Glomerular endothelial cell (primary cell): ENCODE measurements at regions not wholly inside any gene's neighbourhood (a gene's known extent, or its start where the extent isn't known, plus 50 kb on each side); places are given as distances from the start of the nearest gene placed in this dataset.
"Not testable (repeated sequence)": the region's sequence is repeated elsewhere in the genome, so short reads cannot be mapped to it uniquely, and the experiment has no call there.

Experiments used
- DNase-seq: peaks from one replicate; pipeline ENCODE4 v3.0.0-alpha.2; 2011; ENCODE audit warnings: low read depth, low spot score; ENCODE audit errors: extremely low read depth

DNA sequence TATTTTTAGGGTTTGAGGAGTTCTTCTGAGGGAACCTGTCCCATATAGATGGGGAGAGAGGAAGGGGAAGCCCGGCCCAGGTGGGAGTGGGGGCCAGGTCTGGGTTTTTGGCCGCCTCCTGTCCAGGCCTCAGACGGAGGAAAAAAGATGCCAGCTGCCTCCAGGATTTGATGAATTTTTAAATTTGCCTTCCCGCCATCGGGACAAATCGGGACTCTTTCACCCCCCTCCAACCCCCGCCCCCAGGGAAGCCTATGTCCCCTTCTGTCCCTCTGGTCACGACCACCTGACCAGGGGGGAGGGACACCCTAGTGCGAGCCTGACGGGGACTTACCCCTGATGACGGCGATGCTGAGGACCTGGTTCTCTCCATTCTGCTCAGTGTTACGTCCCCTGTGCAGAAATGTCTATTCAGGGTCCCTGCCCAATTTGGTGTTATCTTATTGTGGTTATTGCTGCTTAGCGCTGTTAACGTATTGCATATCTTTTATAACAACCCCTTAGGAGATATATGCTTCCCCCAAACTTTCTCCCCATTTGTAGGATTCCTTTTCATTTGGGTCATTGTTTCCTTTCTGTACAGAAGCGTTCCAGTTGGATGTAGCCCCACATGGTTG, 115.9 kb upstream of the GRK3 start:
- DNase-seq: no peak

DNA sequence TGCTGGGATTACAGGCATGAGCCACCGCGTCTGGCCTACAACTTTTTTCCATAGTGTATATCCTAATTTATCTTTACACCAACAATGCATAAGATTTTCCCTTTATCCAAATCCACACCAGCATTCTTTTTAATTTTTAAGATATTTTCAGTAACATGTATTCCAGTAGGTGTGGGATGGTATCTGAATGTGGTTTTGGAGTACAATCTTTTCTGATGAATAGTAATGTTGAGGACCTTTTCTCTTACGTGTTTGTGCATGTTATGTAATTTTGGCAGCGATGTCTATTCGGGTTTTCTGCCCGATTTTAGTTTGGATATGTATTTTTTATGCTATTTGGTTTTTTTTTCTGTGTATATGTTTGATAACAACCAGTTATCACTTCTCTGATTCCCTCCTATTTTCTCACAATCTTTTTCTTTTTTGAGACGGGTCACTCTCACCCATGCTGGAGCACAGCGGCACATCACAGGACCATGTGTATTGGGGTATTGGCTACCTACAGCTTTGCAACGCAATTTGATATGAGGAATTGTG, 114.6 kb upstream of the GRK3 start:
- no peak for DNase-seq

DNA sequence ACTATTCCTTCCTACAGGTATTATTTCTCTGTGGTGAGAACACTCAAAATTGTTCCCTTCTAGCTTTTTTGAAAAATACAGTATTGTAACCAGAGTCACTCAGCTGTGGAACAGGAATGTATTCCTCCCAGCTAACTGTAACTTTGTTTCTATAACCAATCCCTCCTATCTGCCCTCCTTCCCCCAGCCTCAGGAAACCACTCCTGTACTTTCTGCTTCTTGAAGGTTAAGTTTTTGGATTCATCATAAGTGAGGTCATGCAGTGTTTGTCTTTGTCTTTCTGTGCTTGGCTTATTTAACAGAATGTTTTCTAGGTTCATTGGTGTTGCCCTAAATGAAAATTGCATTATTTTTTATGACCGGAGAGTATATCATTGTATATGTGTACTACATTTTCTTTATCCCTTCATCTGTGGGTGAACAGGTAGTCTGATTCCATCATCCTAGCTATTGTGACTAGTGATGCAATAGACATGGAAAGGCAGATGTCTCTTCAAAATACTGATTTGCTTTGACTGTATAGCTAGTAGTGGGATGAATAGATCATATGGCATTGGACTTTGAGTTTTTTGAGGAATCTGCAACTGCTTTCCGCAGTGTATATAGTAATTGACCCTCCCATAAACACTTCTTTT, 112.9 kb upstream of the GRK3 start:
- DNase-seq: no peak

GRCh38 chr22:25452116-25452700, 112.3 kb upstream of the GRK3 start:
- DNase-seq: no peak

DNA sequence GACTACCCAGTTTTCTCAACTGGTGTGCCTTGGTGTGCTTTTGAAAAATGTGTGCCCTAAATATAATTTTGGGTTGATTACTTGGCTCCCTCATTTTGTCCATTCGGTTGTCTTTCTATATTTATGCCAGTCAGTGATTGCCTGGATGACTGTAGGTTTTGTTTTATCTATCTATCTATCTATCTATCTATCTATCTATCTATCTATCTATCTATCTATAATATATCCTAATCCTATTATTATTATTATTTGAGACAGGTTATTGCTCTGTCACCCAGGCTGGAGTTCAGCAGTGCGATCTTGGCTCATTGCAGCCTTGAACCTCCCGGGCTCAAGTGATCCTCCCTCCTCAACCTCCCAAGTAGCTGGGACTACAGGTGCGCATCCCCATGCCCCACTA, 111.4 kb upstream of the GRK3 start:
- no peak for DNase-seq

GRCh38 chr22:25453557-25453956, 110.9 kb upstream of the GRK3 start:
- no peak for DNase-seq

GRCh38 chr22:25456300-25457043, 108.0 kb upstream of the GRK3 start:
- not testable (repeated sequence) for DNase-seq

- not testable (repeated sequence) for DNase-seq
Observed at GRCh38 chr22:25458631-25459030, 105.8 kb upstream of the GRK3 start.

DNA sequence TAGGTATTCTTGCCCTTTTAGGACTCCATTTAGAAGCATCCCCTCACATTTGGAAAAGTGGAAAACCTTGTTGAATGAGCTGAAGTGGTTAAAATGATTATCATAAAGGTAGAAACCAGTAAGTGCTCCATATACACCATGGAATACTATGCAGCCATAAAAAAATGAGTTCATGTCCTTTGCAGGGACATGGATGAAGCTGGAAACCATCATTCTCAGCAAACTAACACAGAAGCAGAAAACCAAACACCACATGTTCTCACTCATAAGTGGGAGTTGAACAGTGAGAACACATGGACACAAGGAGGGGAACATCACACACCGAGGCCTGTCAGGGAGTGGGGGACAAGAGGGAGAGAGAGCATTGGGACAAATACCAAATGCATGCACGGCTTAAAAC, 103.8 kb upstream of the GRK3 start:
- DNase-seq: not testable (repeated sequence)

DNA sequence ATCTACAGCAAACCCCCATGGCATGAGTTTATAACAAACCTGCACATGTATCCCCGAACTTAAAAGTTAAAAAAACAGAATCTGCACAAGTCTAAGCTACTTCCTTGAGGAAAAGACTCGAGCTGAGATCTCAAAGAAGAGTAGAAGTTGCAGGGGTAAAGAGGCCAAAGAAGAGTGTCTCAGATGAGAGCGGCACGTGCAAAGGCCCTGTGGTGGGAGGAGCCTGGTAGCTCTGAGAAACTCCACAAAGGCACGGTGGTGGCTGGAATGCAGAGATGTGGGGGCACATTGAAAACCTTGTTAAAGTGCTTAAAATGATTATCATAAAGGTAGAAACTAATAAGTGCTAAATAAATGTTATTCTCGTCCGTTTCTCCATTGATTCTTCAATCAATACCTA, 103.2 kb upstream of the GRK3 start:
- no peak for DNase-seq

- DNase-seq: not testable (repeated sequence)
Observed at GRCh38 chr22:25462474-25463346, 101.8 kb upstream of the GRK3 start.

DNA sequence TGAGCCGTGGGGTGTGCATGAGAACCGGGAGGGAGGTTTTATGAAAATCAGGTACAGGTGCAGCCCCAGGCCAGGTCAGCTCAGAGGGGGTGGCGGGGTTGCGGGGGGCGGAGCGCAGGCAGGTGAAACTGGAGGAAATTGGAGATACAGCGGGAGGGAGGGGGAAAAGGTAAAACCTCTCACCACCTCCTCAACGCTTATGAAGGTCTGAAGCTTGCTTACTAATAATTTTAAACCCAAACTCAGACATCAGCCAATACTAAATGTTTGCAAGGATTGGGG, 101.2 kb upstream of the GRK3 start:
- DNase-seq: not testable (repeated sequence)

DNA sequence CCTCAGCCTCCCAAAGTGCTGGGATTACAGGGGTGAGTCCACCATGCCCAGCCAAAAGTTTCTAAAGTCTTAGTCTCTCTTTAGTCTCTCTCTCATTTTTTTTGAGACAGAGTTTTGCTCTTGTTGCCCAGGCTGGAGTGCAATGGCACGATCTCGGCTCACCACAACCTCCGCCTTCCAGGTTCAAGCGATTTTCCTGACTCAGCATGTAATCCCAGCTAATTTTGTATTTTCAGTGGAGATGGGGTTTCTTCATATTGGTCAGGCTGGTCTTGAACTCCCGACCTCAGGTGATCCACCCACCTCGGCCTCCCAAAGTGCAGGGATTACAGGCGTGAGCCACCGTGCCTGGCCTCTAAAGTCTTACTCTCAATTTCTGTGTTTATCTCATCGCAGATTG, 100.1 kb upstream of the GRK3 start:
- not testable (repeated sequence) for DNase-seq

GRCh38 chr22:25465949-25466348, 98.5 kb upstream of the GRK3 start:
- no peak for DNase-seq

- DNase-seq: no peak
Observed at GRCh38 chr22:25472382-25472781, 92.1 kb upstream of the GRK3 start.

- DNase-seq: peak; percentile 42
Observed at GRCh38 chr22:25475257-25476022, 89.0 kb upstream of the GRK3 start.

DNA sequence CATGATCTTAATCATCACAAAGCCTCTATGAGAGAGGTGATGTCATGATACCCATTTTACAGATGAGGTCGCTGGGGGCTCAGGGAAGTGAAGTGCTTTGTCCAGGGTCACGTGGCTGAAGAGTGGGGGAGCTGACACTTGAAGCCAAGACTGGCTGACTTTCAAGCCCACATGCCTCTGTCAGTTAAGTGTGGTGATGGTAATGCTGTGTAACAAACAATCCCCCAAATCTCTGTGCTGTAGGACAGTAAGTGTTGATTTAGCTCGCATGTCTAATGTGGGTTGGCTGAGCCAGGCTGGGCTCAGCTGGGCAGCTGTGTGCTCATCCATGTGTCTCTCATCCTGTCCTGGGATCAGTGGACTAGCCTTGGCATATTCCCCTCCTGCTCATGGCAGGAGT, 87.1 kb upstream of the GRK3 start:
- no peak for DNase-seq

DNA sequence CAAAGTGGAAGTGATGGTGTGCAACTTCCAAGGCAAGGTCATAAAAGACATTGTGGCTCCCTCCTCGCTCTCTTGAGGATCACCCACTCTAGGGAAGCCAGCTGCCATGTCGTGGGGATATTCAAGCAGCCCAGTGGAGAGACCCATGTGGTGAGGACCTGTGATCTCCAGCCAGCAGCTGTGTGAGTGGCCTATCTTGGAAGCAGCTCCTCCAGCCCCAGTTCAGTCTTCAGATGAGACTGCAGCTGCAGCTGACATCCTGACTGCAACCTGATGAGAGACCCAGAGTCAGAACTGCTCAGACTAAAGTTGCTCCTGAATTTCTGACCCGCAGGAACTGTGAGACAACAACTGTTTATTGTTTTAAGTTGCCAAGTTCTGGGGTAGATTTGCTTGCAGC, 86.4 kb upstream of the GRK3 start:
- DNase-seq: no peak

DNA sequence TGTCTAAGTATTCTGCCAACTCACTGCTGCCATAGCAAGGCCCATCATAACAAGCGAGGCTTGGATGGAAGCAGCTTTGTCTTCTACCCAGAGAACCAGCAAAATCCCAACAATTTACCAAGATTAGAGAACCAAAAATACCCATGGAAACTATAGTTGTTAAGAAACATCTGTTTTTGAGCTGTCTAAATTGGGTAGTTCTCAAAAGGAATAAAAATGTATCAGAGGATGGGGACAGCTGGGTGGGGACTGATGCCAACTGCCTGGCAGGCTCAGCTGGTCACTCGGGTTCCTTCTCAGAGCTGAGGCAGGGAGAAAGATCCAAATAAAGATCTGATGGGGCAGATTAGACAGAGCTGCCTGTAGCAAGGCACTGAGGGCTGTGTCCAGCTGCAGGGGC, 85.9 kb upstream of the GRK3 start:
- no peak for DNase-seq

GRCh38 chr22:25480868-25481267, 83.6 kb upstream of the GRK3 start:
- not testable (repeated sequence) for DNase-seq
